Peyer's patch (tissue), 4 donors: ENCODE measurements at regions not wholly inside any gene's neighbourhood (a gene's known extent, or its start where the extent isn't known, plus 50 kb on each side); places are given as distances from the start of the nearest gene placed in this dataset.

Source experiments
- POLR2A ChIP-seq, 2 donors: fragments of 450-650 bp; IDR thresholded peaks; one replicate each; pipeline ENCODE4 v1.5.1; 2017; ENCODE audit warnings: antibody characterized with exemption in 2 of 2, mild to moderate bottlenecking in 2 of 2, moderate library complexity in 2 of 2
- TF ChIP-seq, protein P1 (sequence below), 6 experiments: fragments of 450-650 bp in 4 of 6; fragments of 200-600 bp in 2 of 6; sonication (generic) in 1 of 6; IDR thresholded peaks; one replicate each; pipeline ENCODE4 v1.5.1; 2017 to 2019; ENCODE audit warnings: antibody characterized with exemption in 6 of 6, mild to moderate bottlenecking in 3 of 6, moderate library complexity in 1 of 6

- TF ChIP-seq, protein P1, sequence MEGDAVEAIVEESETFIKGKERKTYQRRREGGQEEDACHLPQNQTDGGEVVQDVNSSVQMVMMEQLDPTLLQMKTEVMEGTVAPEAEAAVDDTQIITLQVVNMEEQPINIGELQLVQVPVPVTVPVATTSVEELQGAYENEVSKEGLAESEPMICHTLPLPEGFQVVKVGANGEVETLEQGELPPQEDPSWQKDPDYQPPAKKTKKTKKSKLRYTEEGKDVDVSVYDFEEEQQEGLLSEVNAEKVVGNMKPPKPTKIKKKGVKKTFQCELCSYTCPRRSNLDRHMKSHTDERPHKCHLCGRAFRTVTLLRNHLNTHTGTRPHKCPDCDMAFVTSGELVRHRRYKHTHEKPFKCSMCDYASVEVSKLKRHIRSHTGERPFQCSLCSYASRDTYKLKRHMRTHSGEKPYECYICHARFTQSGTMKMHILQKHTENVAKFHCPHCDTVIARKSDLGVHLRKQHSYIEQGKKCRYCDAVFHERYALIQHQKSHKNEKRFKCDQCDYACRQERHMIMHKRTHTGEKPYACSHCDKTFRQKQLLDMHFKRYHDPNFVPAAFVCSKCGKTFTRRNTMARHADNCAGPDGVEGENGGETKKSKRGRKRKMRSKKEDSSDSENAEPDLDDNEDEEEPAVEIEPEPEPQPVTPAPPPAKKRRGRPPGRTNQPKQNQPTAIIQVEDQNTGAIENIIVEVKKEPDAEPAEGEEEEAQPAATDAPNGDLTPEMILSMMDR (IDR thresholded peaks at IDR 0.05) = no peak
- TF ChIP-seq POLR2A (IDR thresholded peaks at IDR 0.05) = no peak
These were observed 248.5 kb downstream of the RNF144A start for GRCh38 chr2:7165736-7166135.
